Stomach (tissue), 8 donors: ENCODE measurements at regions not wholly inside any gene's neighbourhood (a gene's known extent, or its start where the extent isn't known, plus 50 kb on each side); places are given as distances from the start of the nearest gene placed in this dataset.

Experiments
- DNase-seq, 2 donors: peaks; one replicate each; pipeline versions ENCODE4 v3.0.0 to v3.0.0-alpha.2; 2013 to 2019
- H3K27ac ChIP-seq, 5 donors: fragments of 200-600 bp in 4 of 5; sonication (generic) in 4 of 5; one replicate each; pipeline ENCODE4 v1.5.1; 2013 to 2019; ENCODE audit warnings: mild to moderate bottlenecking in 1 of 5, moderate library complexity in 1 of 5
- H3K27me3 ChIP-seq, 3 donors: fragments of 200-600 bp; sonication (generic); one replicate each; pipeline ENCODE4 v1.5.1; 2017 to 2019; ENCODE audit warnings: mixed run types in 1 of 3
- H3K36me3 ChIP-seq, 4 donors: fragments of 200-600 bp; sonication (generic); 1 replicate in 3 of 4; 2 replicates in 1 of 4; pipeline ENCODE4 v1.5.1; 2016 to 2019
- H3K4me1 ChIP-seq, 4 donors: fragments of 200-600 bp; sonication (generic); one replicate each; pipeline ENCODE4 v1.5.1; 2016 to 2019
- H3K4me3 ChIP-seq, 4 donors: fragments of 200-600 bp; sonication (generic) in 3 of 4; one replicate each; pipeline ENCODE4 v1.5.1; 2016 to 2019; ENCODE audit warnings: mild to moderate bottlenecking in 1 of 4
- H3K9me3 ChIP-seq, 4 donors: fragments of 200-600 bp; sonication (generic); one replicate each; pipeline ENCODE4 v1.5.1; 2016 to 2019
- CTCF ChIP-seq, 7 experiments: fragments of 450-650 bp in 4 of 7; fragments of 200-600 bp in 3 of 7; sonication (generic) in 3 of 7; IDR thresholded peaks; one replicate each; pipeline ENCODE4 v1.5.1; 2016 to 2019; ENCODE audit warnings: antibody characterized with exemption in 7 of 7, control low read depth in 2 of 7, mild to moderate bottlenecking in 1 of 7
- EP300 ChIP-seq: sonication (generic); formaldehyde crosslinking; IDR thresholded peaks from one replicate; pipeline ENCODE4 v1.6.1; 2017; ENCODE audit warnings: antibody characterized with exemption
- POLR2A ChIP-seq, 4 donors: fragments of 450-650 bp; IDR thresholded peaks; one replicate each; pipeline ENCODE4 v1.6.1; 2016; ENCODE audit warnings: antibody characterized with exemption in 4 of 4, control low read depth in 2 of 4, mild to moderate bottlenecking in 1 of 4, moderate library complexity in 1 of 4
- POLR2AphosphoS5 ChIP-seq, 3 donors: sonication (generic); formaldehyde crosslinking; IDR thresholded peaks; one replicate each; pipeline ENCODE4 v1.6.1; 2016; ENCODE audit warnings: antibody characterized with exemption in 3 of 3
- WGBS, 5 donors: extraction: QIAGEN DNeasy Blood & Tissue Kit in 3 of 5; methylation state at CpG; one replicate each; pipeline versions ENCODE4 v1.1.5 to v1.1.7; 2013 to 2018; 5-methylcytosine and 5-hydroxymethylcytosine counted together
- intact Hi-C: fragments of 100-400 bp; cut with DNase I; formaldehyde crosslinking; loops from one replicate; pipeline ENCODE4 v1.15.1; 2023; ENCODE audit warnings: low total_unique reads
- donor health status: healthy with polysubstance abuse.
- donor health status: Bipolar disorder and iron deficiency.
- donor health status: healthy.

- 93 to 96% (median 95%) methylated on average over 4 of the region's 4 CpGs for WGBS, 5 donors
- DNase-seq = no peak
- intact Hi-C loops = no loop called here
- no peaks in the 10 kb centered on the region for H3K36me3 ChIP-seq
- no peaks in the 10 kb centered on the region for H3K9me3 ChIP-seq
- H3K27me3 ChIP-seq = no peaks in the 10 kb centered on the region
- TF ChIP-seq EP300 = no peak
- TF ChIP-seq POLR2AphosphoS5 (IDR thresholded peaks at IDR 0.05) = no peak
- no peak for TF ChIP-seq CTCF (IDR thresholded peaks at IDR 0.05)
- TF ChIP-seq POLR2A (IDR thresholded peaks at IDR 0.05) = no peak
- H3K27ac ChIP-seq = no peak overlapping the region
- H3K4me1 ChIP-seq = no peaks in the 10 kb centered on the region
- H3K4me3 ChIP-seq = no peak overlapping the region
Observed at GRCh38 chr2:147479358-147479757, 365.5 kb upstream of the ACVR2A start.

DNA sequence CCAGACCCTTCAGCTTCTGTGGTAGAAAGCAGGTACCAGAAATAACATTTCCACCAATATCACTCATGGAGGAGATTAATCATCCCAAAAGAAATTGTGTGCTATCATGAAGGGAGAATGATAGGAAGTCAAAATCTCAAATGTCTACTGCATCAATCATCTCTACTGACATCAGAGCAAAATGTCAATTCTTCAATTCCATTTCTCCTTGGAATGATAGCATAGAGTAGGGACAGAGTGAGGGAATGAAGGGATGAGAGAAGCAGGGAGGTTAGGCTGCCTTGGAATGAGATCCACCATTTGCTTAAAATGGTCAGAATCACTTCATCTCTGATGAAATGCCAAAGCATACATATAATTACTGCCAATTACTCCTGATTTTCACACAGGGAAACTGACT is 371.8 kb upstream of the ACVR2A start:
- intact Hi-C loops = no loop called here
- Histone ChIP-seq H3K27me3 (no peaks in the 10 kb centered on the region), H3K9me3 (no peaks in the 10 kb centered on the region), H3K4me1 (no peaks in the 10 kb centered on the region), H3K4me3 (no peak overlapping the region), H3K27ac (no peak overlapping the region), H3K36me3 (no peaks in the 10 kb centered on the region)
- TF ChIP-seq CTCF (IDR thresholded peaks at IDR 0.05) (no peak), POLR2AphosphoS5 (IDR thresholded peaks at IDR 0.05) (no peak), POLR2A (IDR thresholded peaks at IDR 0.05) (no peak), EP300 (no peak)
- DNase-seq = no peak

DNA sequence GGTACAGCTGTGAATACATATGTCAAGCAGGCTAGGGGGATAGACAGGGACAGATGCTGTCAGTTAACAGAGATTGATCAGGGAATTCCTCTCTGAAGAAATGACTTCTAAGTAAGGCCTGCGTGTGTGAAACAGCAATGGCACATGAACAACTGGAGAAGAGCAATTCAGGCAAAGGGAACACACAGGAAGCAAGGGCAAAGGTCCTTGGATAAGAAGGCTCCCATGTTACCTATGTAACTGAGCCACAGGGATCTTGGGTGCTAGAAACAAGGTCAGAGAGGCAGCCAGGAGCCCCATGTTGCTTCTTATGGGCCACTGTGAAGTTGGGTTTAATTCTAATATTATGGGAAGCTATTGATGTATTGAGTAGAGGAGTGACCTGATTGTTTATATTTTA is 373.7 kb upstream of the ACVR2A start:
- Histone ChIP-seq H3K27me3 (no peaks in the 10 kb centered on the region), H3K9me3 (no peaks in the 10 kb centered on the region), H3K4me1 (no peaks in the 10 kb centered on the region), H3K4me3 (no peak overlapping the region), H3K36me3 (no peaks in the 10 kb centered on the region), H3K27ac (no peak overlapping the region)
- intact Hi-C loops = no loop called here
- WGBS, 5 donors = 76 to 100% (median 92%) methylated on average over 1 of the region's 1 CpG
- DNase-seq = no peak
- TF ChIP-seq EP300 (no peak), CTCF (IDR thresholded peaks at IDR 0.05) (no peak), POLR2A (IDR thresholded peaks at IDR 0.05) (no peak), POLR2AphosphoS5 (IDR thresholded peaks at IDR 0.05) (no peak)

DNA sequence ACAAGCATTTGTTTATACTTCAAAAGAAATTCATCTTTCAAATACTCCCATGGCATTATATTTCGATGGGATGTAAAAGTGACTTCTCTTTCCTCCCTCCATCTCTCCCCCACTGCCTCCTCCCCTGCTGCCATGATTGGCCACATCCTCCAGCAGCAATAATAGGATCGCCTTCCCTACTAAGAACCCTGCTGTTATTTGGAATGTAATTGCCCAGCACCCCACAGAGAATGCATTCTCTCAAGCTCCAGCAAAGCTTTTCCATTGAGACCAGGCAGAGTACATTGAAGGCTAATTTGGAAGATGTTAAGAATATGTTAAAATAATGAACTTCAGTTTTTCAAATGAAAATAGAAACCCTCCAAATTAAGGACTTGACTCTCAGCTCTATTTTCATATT is 375.4 kb upstream of the ACVR2A start:
- H3K4me3 ChIP-seq = no peak overlapping the region
- TF ChIP-seq POLR2A (IDR thresholded peaks at IDR 0.05) (no peak), EP300 (no peak), CTCF (IDR thresholded peaks at IDR 0.05) (no peak), POLR2AphosphoS5 (IDR thresholded peaks at IDR 0.05) (no peak)
- 51 to 75% (median 69%) methylated on average over 2 of the region's 2 CpGs for WGBS, 5 donors
- no peaks in the 10 kb centered on the region for H3K27me3 ChIP-seq
- no peak overlapping the region for H3K27ac ChIP-seq
- H3K4me1 ChIP-seq = no peaks in the 10 kb centered on the region
- H3K9me3 ChIP-seq = no peaks in the 10 kb centered on the region
- H3K36me3 ChIP-seq = no peaks in the 10 kb centered on the region
- no peak for DNase-seq
- intact Hi-C loops = no loop called here

DNA sequence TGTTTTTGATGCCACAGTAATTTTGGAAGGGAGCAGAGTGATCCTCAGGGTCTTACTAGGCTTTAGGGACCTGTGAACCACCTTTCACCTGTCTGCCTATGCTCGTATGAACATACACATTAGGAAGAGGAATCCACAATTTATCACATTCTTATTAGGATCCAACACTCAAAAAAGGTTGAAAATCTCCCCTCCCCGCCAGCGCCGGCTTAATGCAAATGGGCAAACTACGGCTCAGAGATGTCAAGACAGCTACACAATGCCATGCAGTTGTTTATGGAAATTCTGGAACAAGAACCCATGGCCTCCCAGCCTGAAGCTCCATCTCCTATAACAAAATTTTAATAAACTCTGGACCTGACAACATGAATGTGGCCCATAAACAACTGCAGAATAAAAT is 375.9 kb upstream of the ACVR2A start:
- 83 to 94% (median 88%) methylated on average over 5 of the region's 5 CpGs for WGBS, 5 donors
- intact Hi-C loops = no loop called here
- no peaks in the 10 kb centered on the region for H3K4me1 ChIP-seq
- no peak overlapping the region for H3K27ac ChIP-seq
- H3K27me3 ChIP-seq = no peaks in the 10 kb centered on the region
- H3K36me3 ChIP-seq = no peaks in the 10 kb centered on the region
- DNase-seq = no peak
- TF ChIP-seq POLR2AphosphoS5 (IDR thresholded peaks at IDR 0.05) = no peak
- TF ChIP-seq POLR2A (IDR thresholded peaks at IDR 0.05) = no peak
- no peak for TF ChIP-seq CTCF (IDR thresholded peaks at IDR 0.05)
- TF ChIP-seq EP300 = no peak
- no peak overlapping the region for H3K4me3 ChIP-seq
- no peaks in the 10 kb centered on the region for H3K9me3 ChIP-seq
